ENCODE measurements at regions not wholly inside any gene's neighbourhood (a gene's known extent, or its start where the extent isn't known, plus 50 kb on each side); places are given as distances from the start of the nearest gene placed in this dataset.

DNA sequence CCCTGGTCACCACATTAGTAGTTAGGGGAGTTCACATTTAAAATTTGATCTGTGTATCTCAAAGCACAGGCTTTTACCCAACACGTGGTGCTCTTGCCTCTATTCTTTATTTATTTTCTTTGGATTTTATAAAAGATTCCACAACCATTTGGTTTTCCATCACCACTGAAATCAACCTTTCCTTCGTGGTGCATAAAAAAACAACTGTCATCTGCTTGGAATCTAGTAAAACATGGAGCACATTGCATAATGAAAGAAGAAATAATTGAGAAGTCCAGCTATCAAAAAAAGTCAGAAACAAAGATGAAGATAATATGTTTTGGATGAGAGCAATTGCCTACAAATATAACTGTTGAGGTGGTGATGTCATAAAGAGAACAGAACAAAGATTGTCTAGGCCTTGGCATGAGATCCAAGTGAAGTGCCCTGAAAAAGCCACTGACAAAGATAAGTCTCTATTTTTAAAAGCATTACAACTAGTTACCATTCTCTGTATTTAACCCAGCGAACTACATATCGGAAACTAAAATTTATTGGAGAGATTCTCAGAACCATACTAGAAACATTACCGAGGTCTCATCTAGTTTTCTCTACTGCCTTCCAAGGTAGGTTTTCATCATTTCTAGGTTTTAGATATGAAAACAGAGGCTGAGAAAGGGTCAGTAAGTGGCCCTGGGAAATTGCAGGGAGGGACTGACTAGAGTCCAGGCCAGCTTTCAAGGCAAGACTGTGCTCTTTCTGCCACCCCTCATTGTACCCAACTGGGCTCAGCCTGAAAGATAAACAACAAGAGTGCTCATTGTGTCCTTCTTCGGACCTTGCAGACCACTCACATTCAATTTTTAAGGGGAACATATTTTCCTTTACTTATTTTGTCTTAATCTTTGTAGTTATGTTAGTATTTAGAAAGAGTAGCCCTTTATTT is 127.3 kb downstream of the MAD2L1 start:
- Histone ChIP-seq H3K9me2 (ENCODE audit: insufficient read depth, low read length) (no peaks in the 10 kb centered on the region), H3K4me2 (ENCODE audit: low read length) (no peak overlapping the region), H2AFZ (ENCODE audit: low read length) (no peak overlapping the region), H3K27ac (ENCODE audit: low read depth, low read length, poor library complexity, severe bottlenecking) (no peak overlapping the region), H4K20me1 (ENCODE audit: insufficient read depth, low read length) (no peaks in the 10 kb centered on the region), H3K36me3 (ENCODE audit: insufficient read depth, low read length) (no peaks in the 10 kb centered on the region), H3K79me2 (ENCODE audit: insufficient read depth, low read depth, low read length) (no peaks in the 10 kb centered on the region), H3K4me3 (ENCODE audit: low read depth, low read length, poor library complexity, severe bottlenecking) (no peak overlapping the region), H3K4me1 (ENCODE audit: insufficient read depth, low read length, poor library complexity, severe bottlenecking) (no peaks in the 10 kb centered on the region), H3K9me3 (ENCODE audit: low read length) (no peaks in the 10 kb centered on the region)
- ChIA-PET POLR2A (interaction anchor here (0.7 kb wide), 2 partner anchors 342 to 712 kb away, joined by 3 read pairs; no protein-coding TSS in a partner anchor), CTCF (ENCODE audit: unreplicated experiment) (no interaction called here)
- intact Hi-C loops (cut with micrococcal nuclease; ENCODE audit: unreplicated experiment) = no loop called here
- TF ChIP-seq EZH2phosphoT487 (IDR thresholded peaks at IDR 0.05; ENCODE audit: borderline replicate concordance, low read depth, low read length) = no peak
- TF ChIP-seq, protein P1, sequence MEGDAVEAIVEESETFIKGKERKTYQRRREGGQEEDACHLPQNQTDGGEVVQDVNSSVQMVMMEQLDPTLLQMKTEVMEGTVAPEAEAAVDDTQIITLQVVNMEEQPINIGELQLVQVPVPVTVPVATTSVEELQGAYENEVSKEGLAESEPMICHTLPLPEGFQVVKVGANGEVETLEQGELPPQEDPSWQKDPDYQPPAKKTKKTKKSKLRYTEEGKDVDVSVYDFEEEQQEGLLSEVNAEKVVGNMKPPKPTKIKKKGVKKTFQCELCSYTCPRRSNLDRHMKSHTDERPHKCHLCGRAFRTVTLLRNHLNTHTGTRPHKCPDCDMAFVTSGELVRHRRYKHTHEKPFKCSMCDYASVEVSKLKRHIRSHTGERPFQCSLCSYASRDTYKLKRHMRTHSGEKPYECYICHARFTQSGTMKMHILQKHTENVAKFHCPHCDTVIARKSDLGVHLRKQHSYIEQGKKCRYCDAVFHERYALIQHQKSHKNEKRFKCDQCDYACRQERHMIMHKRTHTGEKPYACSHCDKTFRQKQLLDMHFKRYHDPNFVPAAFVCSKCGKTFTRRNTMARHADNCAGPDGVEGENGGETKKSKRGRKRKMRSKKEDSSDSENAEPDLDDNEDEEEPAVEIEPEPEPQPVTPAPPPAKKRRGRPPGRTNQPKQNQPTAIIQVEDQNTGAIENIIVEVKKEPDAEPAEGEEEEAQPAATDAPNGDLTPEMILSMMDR (conservative IDR thresholded peaks at IDR 0.05; ENCODE audit: low read length) = no peak
- BruUV-seq (replicated peaks) = no TSS peak
- DNase-seq (ENCODE audit: low spot score) = no peak

DNA sequence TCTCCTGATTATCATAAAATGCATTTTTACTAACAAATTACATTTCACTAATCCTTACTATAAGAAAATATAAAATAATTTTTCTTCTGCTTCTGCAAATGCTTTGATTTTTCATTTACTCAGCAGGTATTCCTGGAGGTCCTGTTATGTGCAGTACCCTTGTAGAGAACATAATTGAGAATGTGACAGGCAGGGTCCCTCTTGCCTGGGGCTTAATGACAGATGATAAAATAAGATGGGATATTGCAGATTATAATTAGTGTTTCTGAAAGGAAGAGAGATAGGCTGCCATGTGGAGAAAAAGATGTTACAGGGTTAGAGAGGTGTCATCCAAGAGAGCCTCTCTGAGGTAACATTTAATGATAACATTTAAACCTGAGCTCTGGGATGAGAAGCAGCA is 128.9 kb downstream of the MAD2L1 start:
- no peaks in the 10 kb centered on the region for H3K4me1 ChIP-seq (ENCODE audit: insufficient read depth, low read length, poor library complexity, severe bottlenecking)
- H3K36me3 ChIP-seq (ENCODE audit: insufficient read depth, low read length) = no peaks in the 10 kb centered on the region
- H3K27ac ChIP-seq (ENCODE audit: low read depth, low read length, poor library complexity, severe bottlenecking) = no peak overlapping the region
- POLR2A ChIA-PET = no interaction called here
- intact Hi-C loops (cut with micrococcal nuclease; ENCODE audit: unreplicated experiment) = no loop called here
- no peak for DNase-seq (ENCODE audit: low spot score)
- no peaks in the 10 kb centered on the region for H4K20me1 ChIP-seq (ENCODE audit: insufficient read depth, low read length)
- no peaks in the 10 kb centered on the region for H3K9me2 ChIP-seq (ENCODE audit: insufficient read depth, low read length)
- no peaks in the 10 kb centered on the region for H3K79me2 ChIP-seq (ENCODE audit: insufficient read depth, low read depth, low read length)
- no TSS peak for BruUV-seq (replicated peaks)
- CTCF ChIA-PET (ENCODE audit: unreplicated experiment) = no interaction called here
- H3K9me3 ChIP-seq (ENCODE audit: low read length) = no peaks in the 10 kb centered on the region
- H2AFZ ChIP-seq (ENCODE audit: low read length) = no peak overlapping the region
- no peak overlapping the region for H3K4me2 ChIP-seq (ENCODE audit: low read length)
- TF ChIP-seq EZH2phosphoT487 (IDR thresholded peaks at IDR 0.05; ENCODE audit: borderline replicate concordance, low read depth, low read length) = no peak
- TF ChIP-seq, protein P1 (conservative IDR thresholded peaks at IDR 0.05; ENCODE audit: low read length) = no peak
- H3K4me3 ChIP-seq (ENCODE audit: low read depth, low read length, poor library complexity, severe bottlenecking) = no peak overlapping the region

DNA sequence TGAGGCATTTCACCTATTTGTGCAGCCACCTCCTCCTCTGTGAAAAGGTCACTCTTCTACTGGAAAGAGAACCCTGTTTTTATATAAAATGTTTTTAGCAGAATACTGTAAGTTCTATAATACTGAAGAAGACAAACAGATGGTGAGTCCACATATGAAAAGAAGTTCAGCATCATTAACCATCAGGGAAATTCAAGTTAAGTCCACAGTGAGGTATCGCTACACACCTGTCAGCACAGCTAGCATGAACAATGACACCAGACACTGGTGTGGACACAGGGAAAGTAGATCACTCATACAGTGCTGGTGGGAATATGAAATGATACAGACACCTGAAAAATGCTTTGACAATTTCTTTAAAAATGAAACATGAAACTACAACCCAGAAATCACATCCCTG is 133.0 kb downstream of the MAD2L1 start:
- Histone ChIP-seq H3K9me2 (ENCODE audit: insufficient read depth, low read length) (no peaks in the 10 kb centered on the region), H3K9me3 (ENCODE audit: low read length) (no peaks in the 10 kb centered on the region), H3K4me2 (ENCODE audit: low read length) (no peak overlapping the region), H3K79me2 (ENCODE audit: insufficient read depth, low read depth, low read length) (no peaks in the 10 kb centered on the region), H3K27ac (ENCODE audit: low read depth, low read length, poor library complexity, severe bottlenecking) (no peak overlapping the region), H3K4me1 (ENCODE audit: insufficient read depth, low read length, poor library complexity, severe bottlenecking) (no peaks in the 10 kb centered on the region), H3K4me3 (ENCODE audit: low read depth, low read length, poor library complexity, severe bottlenecking) (no peak overlapping the region), H4K20me1 (ENCODE audit: insufficient read depth, low read length) (no peaks in the 10 kb centered on the region), H2AFZ (ENCODE audit: low read length) (no peak overlapping the region), H3K36me3 (ENCODE audit: insufficient read depth, low read length) (no peaks in the 10 kb centered on the region)
- BruUV-seq (replicated peaks) = no TSS peak
- intact Hi-C loops (cut with micrococcal nuclease; ENCODE audit: unreplicated experiment) = no loop called here
- no peak for DNase-seq (ENCODE audit: low spot score)
- CTCF ChIA-PET (ENCODE audit: unreplicated experiment) = no interaction called here
- POLR2A ChIA-PET = no interaction called here
- TF ChIP-seq EZH2phosphoT487 (IDR thresholded peaks at IDR 0.05; ENCODE audit: borderline replicate concordance, low read depth, low read length) = no peak
- TF ChIP-seq, protein P1 (conservative IDR thresholded peaks at IDR 0.05; ENCODE audit: low read length) = no peak

Data from OCI-LY7 (cell line).